ELF-1 (cell line): ENCODE measurements at regions not wholly inside any gene's neighbourhood (a gene's known extent, or its start where the extent isn't known, plus 50 kb on each side); places are given as distances from the start of the nearest gene placed in this dataset.

Source experiments
- DNase-seq: peaks from one replicate; pipeline ENCODE4 v3.0.0-alpha.2; 2016; ENCODE audit warnings: low read depth, low spot score

DNA sequence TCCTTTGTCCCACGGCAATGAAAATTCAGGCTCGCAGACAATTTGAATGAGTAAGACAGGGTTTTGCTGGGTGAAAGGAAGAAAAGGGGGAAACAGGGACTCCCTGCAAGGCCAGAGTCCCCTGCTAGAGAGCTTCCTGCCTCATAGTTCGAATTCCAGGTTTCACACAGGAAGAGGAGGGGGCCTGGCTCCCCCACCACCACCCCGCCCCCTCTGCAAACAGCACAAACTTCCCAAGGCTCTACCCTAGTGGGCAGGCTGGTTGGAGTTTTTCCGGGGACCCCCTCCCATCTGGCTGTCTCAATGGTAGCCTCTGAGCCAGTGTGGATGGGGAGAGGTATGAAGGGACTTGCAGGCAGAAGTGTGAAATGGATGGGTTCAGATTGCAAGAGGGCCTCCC, 57.4 kb upstream of the NEBL start:
- peak; percentile 46 for DNase-seq

DNA sequence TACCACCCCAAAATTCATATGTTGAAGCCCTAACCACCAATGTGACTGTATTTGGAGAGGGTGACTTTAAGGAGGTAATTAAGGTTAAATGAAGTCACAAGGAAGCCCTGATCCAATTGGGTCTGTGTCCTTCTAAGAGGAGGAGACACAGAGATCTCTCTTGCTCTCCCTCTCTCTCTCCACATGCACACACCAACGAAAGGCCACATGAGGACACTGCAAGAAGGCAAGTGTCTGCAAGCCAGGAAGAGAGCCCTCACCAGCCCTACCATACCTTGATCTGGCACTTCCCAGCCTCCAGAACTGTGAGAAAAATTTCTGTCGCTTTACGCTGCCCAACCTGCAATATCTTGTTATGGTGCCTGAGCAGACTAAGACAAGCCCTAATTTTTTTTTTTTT, 56.0 kb upstream of the NEBL start:
- DNase-seq = no peak

DNA sequence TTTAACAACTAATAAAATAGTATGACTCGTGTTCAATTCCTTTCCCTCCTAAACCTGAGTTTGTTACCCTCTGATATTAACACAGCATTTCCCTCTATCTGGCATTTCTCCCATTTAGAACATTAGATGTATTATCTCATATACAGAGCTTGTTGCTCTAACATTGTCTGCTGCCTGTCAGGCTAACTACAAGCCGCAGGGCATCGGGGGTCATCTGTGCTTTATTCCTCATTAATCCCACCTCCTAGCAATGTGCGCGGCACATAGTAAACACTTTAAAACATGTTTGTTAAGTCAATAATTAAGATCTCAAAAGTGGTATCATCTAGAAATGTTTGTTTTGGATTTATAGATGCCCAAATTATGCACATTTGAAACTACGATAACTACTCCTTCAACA, 52.9 kb upstream of the NEBL start:
- no peak for DNase-seq

DNA sequence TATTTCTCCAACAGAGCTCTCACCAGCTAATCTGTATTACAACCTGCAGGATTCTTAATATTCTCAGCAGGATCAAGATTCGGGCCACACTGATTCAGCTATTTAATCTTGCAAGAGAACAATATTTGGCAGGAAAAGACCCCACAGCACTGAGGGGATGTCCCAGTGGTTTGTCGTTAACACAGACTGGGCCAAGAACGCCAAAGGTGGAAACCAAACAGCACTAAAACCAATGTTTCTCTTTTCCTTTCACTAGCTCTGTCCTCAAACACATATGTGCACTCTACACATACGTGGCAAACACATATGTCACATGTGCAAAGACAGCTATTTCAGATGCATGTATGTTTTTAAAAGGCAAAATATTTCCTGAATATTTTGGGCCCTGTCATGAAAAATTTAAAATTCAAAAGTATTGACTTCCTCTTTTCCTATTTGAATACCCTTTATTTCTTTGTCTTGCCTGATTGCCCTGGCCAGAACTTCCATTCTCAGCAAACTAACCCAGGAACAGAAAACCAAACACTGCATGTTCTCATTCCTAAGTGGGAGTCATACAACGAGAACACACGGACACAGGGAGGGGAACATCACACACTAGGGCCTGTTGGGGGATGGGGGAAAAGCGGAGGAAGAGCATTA, 51.7 kb upstream of the NEBL start:
- no peak for DNase-seq
